ENCODE measurements at regions not wholly inside any gene's neighbourhood (a gene's known extent, or its start where the extent isn't known, plus 50 kb on each side); places are given as distances from the start of the nearest gene placed in this dataset.

DNA sequence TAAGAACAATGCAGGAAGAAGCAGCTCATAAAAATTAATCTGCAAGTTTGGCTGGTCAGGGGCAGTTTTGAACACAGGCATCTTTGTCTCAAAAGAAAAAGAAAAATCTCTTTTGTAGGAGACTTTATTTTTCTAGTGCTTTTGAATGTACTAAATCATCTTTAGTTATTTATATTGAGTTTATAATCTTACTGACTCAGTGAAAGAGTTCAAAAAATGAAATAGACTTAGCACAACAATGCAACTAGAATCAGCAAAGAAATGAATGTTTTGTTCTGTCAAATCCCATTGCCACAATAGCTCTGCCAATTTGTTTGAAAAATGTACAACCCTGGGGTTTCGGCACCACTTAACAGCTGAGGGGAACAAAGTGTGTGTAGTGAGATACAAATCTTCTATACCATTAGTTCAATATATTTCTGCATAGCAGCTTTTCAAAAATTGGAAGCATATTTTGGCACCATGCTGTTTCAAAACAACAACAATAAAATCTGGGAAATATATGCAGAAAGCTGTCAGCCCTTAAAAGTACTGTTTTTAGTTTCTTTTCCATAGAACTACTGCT is 1969.1 kb downstream of the MRPL39 start:
- Histone ChIP-seq H2AFZ (no peak overlapping the region), H3K9ac (no peak overlapping the region), H3K4me3 (no peak overlapping the region), H3K9me2 (ENCODE audit: insufficient read depth) (no peaks in the 10 kb centered on the region), H3K4me2 (ENCODE audit: unreplicated experiment) (no peak overlapping the region), H3K27ac (no peak overlapping the region), H3F3A (ENCODE audit: insufficient read depth) (no peaks in the 10 kb centered on the region), H3K79me2 (ENCODE audit: insufficient read depth) (no peaks in the 10 kb centered on the region), H3K9me3 (ENCODE audit: low read depth) (peaks cover 5% of the 10 kb centered on the region), H4K20me1 (ENCODE audit: insufficient read depth) (no peaks in the 10 kb centered on the region), H3K27me3 (replicated peaks; ENCODE audit: insufficient read depth) (no peaks in the 10 kb centered on the region), H3K36me3 (ENCODE audit: low read depth) (no peaks in the 10 kb centered on the region), H3K4me1 (ENCODE audit: insufficient read depth) (no peaks in the 10 kb centered on the region)
- no peak for TF ChIP-seq EZH2phosphoT487 (IDR thresholded peaks at IDR 0.05; ENCODE audit: insufficient read depth, low read depth)
- TF ChIP-seq EZH2 (IDR thresholded peaks at IDR 0.05; ENCODE audit: insufficient read depth, poor library complexity, severe bottlenecking): no peak
- DNase-seq: no peak
- 4 to 7% methylated on average over 1 of the region's 1 CpG for WGBS, 2 experiments (ENCODE audit: low coverage in 1 of 2, low lambda C conversion rate in 2 of 2, missing lambda C conversion rate in 2 of 2)
- in situ Hi-C loops (cut with MboI): no loop called here

GRCh38 chr21:23633447-23633940 is 1973.8 kb downstream of the MRPL39 start:
- no peaks in the 10 kb centered on the region for H3K27me3 ChIP-seq (replicated peaks; ENCODE audit: insufficient read depth)
- H3K27ac ChIP-seq: no peak overlapping the region
- peaks cover 4% of the 10 kb centered on the region for H3K9me3 ChIP-seq (ENCODE audit: low read depth)
- H3K36me3 ChIP-seq (ENCODE audit: low read depth): no peaks in the 10 kb centered on the region
- H3K4me1 ChIP-seq (ENCODE audit: insufficient read depth): no peaks in the 10 kb centered on the region
- no peaks in the 10 kb centered on the region for H4K20me1 ChIP-seq (ENCODE audit: insufficient read depth)
- no peak overlapping the region for H3K9ac ChIP-seq
- no peaks in the 10 kb centered on the region for H3K79me2 ChIP-seq (ENCODE audit: insufficient read depth)
- WGBS, 2 experiments (ENCODE audit: low coverage in 1 of 2, low lambda C conversion rate in 2 of 2, missing lambda C conversion rate in 2 of 2): 5% methylated on average over 5 of the region's 5 CpGs
- no peak overlapping the region for H2AFZ ChIP-seq
- DNase-seq: no peak
- TF ChIP-seq EZH2 (IDR thresholded peaks at IDR 0.05; ENCODE audit: insufficient read depth, poor library complexity, severe bottlenecking) (no peak), EZH2phosphoT487 (IDR thresholded peaks at IDR 0.05; ENCODE audit: insufficient read depth, low read depth) (no peak)
- no peaks in the 10 kb centered on the region for H3K9me2 ChIP-seq (ENCODE audit: insufficient read depth)
- H3K4me3 ChIP-seq: no peak overlapping the region
- no peaks in the 10 kb centered on the region for H3F3A ChIP-seq (ENCODE audit: insufficient read depth)
- no peak overlapping the region for H3K4me2 ChIP-seq (ENCODE audit: unreplicated experiment)
- in situ Hi-C loops (cut with MboI): no loop called here

DNA sequence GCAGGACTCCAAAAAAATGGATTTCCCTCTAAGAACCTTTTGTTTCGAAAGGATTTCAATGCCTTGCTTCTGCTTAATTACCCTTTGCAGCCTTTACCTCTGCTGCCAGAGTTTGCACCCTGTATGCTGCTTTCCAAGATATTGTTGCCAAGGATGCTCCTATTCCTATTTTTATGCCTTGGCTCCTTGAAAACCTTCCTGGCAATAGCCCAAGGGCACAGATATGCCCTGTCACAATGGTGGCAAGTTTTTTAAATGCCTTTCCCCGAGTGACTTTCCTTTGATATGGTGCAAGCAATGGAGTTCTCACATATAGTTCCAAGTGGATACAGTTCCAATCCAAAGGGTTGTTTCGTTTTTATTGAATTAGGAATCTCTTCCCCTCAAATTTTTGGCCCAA is 1983.0 kb downstream of the MRPL39 start:
- WGBS, 2 experiments (ENCODE audit: low coverage in 1 of 2, low lambda C conversion rate in 2 of 2, missing lambda C conversion rate in 2 of 2): 6 to 9% methylated on average over 3 of the region's 3 CpGs
- DNase-seq: no peak
- Histone ChIP-seq H3K27me3 (replicated peaks; ENCODE audit: insufficient read depth) (no peaks in the 10 kb centered on the region), H3K27ac (no peak overlapping the region), H3F3A (ENCODE audit: insufficient read depth) (no peaks in the 10 kb centered on the region), H3K9me2 (ENCODE audit: insufficient read depth) (no peaks in the 10 kb centered on the region), H3K9me3 (ENCODE audit: low read depth) (peaks cover 2% of the 10 kb centered on the region), H3K79me2 (ENCODE audit: insufficient read depth) (no peaks in the 10 kb centered on the region), H3K4me1 (ENCODE audit: insufficient read depth) (no peaks in the 10 kb centered on the region), H3K36me3 (ENCODE audit: low read depth) (no peaks in the 10 kb centered on the region), H3K4me3 (no peak overlapping the region), H3K4me2 (ENCODE audit: unreplicated experiment) (no peak overlapping the region), H2AFZ (no peak overlapping the region), H4K20me1 (ENCODE audit: insufficient read depth) (no peaks in the 10 kb centered on the region), H3K9ac (no peak overlapping the region)
- in situ Hi-C loops (cut with MboI): no loop called here
- TF ChIP-seq EZH2phosphoT487 (IDR thresholded peaks at IDR 0.05; ENCODE audit: insufficient read depth, low read depth): no peak
- no peak for TF ChIP-seq EZH2 (IDR thresholded peaks at IDR 0.05; ENCODE audit: insufficient read depth, poor library complexity, severe bottlenecking)

DNA sequence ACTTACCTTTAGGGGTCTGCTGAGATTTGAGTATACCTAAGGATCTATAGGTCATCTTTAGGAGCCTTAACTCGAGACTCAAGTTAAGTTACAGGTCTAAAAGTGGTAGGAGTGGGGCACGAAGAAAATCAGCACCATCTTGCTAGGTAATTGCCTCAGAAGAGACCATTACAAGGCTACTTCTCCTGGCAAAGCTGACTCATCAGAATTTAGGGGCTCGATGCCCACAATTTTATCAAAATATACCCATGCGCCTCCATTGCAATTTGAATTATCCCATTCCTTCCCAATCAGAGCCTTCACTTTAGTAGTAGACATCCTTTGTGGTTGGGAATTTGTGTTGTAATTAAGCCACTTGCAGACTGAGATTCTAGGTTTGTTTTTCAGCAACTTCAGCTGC is 1994.3 kb downstream of the MRPL39 start:
- no peak for DNase-seq
- Histone ChIP-seq H2AFZ (no peak overlapping the region), H3K4me1 (ENCODE audit: insufficient read depth) (no peaks in the 10 kb centered on the region), H3K9me3 (ENCODE audit: low read depth) (peaks cover 6% of the 10 kb centered on the region), H3K79me2 (ENCODE audit: insufficient read depth) (no peaks in the 10 kb centered on the region), H3K9ac (no peak overlapping the region), H3K9me2 (ENCODE audit: insufficient read depth) (no peaks in the 10 kb centered on the region; the same call in 1 of the 2 replicates), H3K4me2 (ENCODE audit: unreplicated experiment) (no peak overlapping the region), H3K27me3 (replicated peaks; ENCODE audit: insufficient read depth) (no peaks in the 10 kb centered on the region), H3K27ac (no peak overlapping the region), H4K20me1 (ENCODE audit: insufficient read depth) (no peaks in the 10 kb centered on the region), H3F3A (ENCODE audit: insufficient read depth) (no peaks in the 10 kb centered on the region), H3K4me3 (no peak overlapping the region), H3K36me3 (ENCODE audit: low read depth) (no peaks in the 10 kb centered on the region)
- in situ Hi-C loops (cut with MboI): no loop called here
- TF ChIP-seq EZH2phosphoT487 (IDR thresholded peaks at IDR 0.05; ENCODE audit: insufficient read depth, low read depth) (no peak), EZH2 (IDR thresholded peaks at IDR 0.05; ENCODE audit: insufficient read depth, poor library complexity, severe bottlenecking) (no peak)
- WGBS, 2 experiments (ENCODE audit: low coverage in 1 of 2, low lambda C conversion rate in 2 of 2, missing lambda C conversion rate in 2 of 2): 21 to 40% methylated on average over 4 of the region's 4 CpGs

Data from GM23248 (cell line).